GM23248 (cell line): ENCODE measurements at regions not wholly inside any gene's neighbourhood (a gene's known extent, or its start where the extent isn't known, plus 50 kb on each side); places are given as distances from the start of the nearest gene placed in this dataset.

Experiments used
- EZH2 ChIP-seq: fragments of 200-600 bp; sonication (generic); IDR thresholded peaks from 2 replicates; pipeline ENCODE4 v1.6.1; 2018; ENCODE audit warnings: antibody characterized with exemption, mild to moderate bottlenecking; ENCODE audit not compliant: insufficient read depth, poor library complexity, severe bottlenecking
- EZH2phosphoT487 ChIP-seq: fragments of 200-600 bp; sonication (generic); IDR thresholded peaks from 2 replicates; pipeline ENCODE4 v1.6.1; 2018; ENCODE audit warnings: antibody characterized with exemption, moderate library complexity, mild to moderate bottlenecking, low read depth; ENCODE audit not compliant: insufficient read depth

DNA sequence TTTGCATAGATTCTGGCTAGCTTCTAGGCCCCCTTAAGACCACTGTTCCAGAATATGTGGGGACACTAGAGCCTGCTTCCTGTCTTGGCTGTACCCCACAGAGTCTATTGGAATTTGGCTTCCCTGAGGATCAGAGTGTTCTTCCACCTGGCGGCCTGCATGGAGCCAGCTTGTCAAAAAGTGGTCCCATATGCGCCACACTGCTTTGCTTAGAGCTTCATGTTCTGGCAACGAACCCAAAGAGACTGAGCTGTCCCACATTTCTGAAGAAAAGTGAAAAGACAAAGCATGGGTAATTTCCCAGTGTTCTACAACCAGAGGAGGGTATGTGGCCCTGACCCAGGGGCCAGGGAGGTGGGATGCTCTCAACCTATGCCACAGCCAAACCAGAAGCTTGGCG lies 52.7 kb upstream of the FZD7 start:
- no peak for TF ChIP-seq EZH2
- TF ChIP-seq EZH2phosphoT487: no peak
